GM18505 (cell line): ENCODE measurements at regions not wholly inside any gene's neighbourhood (a gene's known extent, or its start where the extent isn't known, plus 50 kb on each side); places are given as distances from the start of the nearest gene placed in this dataset.
"Not testable (repeated sequence)": the region's sequence is repeated elsewhere in the genome, so short reads cannot be mapped to it uniquely, and the experiment has no call there.

Experiments
- ATAC-seq: cut with Tn5 transposase; IDR thresholded peaks from one replicate; pipeline ENCODE4 v1.9.1; 2021; ENCODE audit not compliant: unreplicated experiment
- POLR2A ChIP-seq: IDR thresholded peaks from 4 replicates; pipeline ENCODE4 v1.6.1; 2011; ENCODE audit warnings: borderline replicate concordance; ENCODE audit not compliant: insufficient read depth, insufficient read length; ENCODE audit errors: extremely low read depth

- no peak for ATAC-seq
- TF ChIP-seq POLR2A = no peak
Observed at GRCh38 chr15:70602834-70603560, 160.4 kb downstream of the UACA start.

GRCh38 chr15:70602281-70602680, 161.1 kb downstream of the UACA start:
- ATAC-seq = no peak
- TF ChIP-seq POLR2A = no peak

DNA sequence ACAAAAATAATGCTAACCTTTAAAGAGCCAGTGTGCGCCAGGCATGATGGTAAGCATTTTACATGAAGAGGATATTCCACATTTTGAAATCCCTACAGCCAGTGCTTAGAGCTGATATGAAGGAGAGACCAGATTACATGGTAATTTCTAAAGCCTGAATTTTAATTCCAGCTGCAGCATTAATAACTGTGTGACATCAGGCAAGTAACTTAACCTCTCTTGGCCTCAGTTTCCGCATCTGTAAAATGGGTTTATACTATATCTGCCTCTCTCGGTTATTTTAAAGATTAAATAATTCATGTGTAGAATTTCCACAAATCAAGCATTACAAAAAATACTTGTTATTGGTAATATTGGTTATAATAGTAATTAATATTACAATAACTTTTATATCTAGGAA, 165.4 kb downstream of the UACA start:
- ATAC-seq = no peak
- TF ChIP-seq POLR2A = no peak

DNA sequence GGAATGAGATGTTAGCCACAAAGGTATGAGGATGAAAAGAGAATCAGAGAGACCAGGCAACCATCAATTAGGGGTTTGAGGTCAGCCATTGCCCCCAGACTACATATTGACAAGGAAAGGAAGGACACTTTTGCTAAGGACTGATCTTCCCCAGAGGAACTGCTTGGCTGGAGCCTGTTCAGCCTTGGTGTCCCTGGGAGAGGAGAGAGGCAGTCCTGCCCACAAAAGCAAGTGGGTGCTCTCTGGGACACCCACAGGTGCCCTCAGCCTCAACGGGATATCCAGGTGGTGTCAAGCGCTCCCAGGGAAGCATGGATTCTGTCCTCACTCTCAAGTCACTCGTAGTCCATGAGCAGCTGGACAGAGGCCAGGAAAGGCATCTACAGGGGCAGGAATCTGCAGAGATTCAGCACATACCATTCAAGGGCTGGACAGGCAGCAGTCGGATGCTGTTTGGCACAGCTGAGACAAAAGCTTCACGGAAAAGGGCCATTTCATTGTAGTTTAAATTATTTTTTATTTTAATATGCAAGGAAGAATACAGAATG, 166.2 kb downstream of the UACA start:
- TF ChIP-seq POLR2A = no peak
- no peak for ATAC-seq

GRCh38 chr15:70596354-70597055, 166.9 kb downstream of the UACA start:
- no peak for ATAC-seq
- no peak for TF ChIP-seq POLR2A

DNA sequence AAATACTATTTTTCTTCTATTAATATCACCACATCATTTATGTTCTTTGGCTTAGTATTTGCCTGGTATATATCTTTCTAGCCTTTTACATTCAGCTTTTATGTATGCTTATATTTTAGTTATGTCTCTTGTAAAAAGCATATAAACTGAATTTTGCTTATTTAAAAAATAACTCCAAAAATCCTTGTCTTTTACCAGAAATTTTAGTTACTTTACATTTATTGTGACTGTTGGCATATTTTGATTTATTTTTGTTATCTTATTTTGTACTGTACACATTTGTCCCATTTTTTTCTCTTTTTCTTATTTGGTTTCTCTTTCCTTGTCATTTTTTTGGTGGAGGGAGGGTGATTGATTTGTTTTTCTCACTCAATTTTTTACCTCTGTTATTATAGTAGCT, 169.6 kb downstream of the UACA start:
- ATAC-seq = no peak
- no peak for TF ChIP-seq POLR2A

GRCh38 chr15:70589728-70590127, 173.6 kb downstream of the UACA start:
- no peak for TF ChIP-seq POLR2A
- no peak for ATAC-seq

- TF ChIP-seq POLR2A = no peak
- ATAC-seq = no peak
Observed at GRCh38 chr15:70589221-70589620, 174.1 kb downstream of the UACA start.

- TF ChIP-seq POLR2A = no peak
- no peak for ATAC-seq
Observed at GRCh38 chr15:70588613-70589012, 174.7 kb downstream of the UACA start.

DNA sequence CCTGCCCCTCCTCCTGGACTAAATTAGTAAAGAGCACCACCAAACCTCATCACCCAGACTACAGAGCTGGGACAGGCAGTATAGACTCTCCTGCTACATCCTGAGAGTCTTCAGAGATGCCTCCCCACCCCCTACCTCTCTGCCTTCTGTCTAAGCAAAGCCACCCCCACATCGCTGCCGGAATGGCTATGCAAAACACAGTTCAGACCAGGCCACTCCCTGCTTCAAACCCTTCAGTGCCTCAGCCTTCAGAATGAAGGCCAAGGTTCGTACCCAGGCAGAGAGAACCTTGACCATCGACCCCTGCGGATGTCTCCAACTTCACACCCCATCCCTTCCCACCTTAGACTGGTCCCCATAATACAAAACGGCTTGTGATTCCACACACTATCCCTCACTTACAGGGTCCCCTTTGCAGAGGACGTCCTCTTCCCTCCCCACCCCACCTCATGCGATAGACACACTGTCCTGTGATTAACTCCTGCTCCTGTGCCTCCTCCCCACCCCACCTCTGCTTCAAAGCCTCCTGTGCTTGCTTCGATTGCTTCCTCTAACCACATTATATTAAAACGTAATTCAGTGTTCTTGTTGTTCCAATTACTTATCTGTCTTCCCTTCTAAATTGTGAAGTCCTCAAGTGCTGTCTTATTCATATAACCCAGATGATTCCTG, 175.3 kb downstream of the UACA start:
- no peak for ATAC-seq
- TF ChIP-seq POLR2A = no peak

DNA sequence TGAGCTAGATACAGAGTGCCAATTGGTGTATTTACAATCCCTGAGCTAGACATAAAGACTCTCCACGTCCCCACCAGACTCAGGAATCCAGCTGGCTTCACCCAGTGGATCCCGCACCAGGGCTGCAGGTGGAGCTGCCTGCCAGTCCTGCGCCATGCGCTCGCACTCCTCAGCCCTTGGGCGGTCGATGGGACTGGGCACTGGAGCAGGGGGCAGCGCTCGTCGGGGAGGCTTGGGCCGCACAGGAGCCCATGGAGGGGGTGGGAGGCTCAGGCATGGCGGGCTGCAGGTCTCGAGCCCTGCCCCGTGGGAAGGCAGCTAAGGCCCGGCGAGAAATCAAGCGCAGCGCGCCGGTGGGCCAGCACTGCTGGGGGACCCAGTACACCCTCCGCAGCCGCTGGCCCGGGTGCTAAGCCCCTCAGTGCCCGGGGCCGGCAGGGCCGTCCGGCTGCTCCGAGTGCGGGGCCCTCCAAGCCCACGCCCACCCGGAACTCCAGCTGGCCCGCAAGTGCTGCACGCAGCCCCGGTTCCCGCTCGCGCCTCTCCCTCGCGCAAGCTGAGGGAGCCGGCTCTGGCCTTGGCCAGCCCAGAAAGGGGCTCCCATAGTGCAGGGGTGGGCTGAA, 176.2 kb downstream of the UACA start:
- ATAC-seq = not testable (repeated sequence)

DNA sequence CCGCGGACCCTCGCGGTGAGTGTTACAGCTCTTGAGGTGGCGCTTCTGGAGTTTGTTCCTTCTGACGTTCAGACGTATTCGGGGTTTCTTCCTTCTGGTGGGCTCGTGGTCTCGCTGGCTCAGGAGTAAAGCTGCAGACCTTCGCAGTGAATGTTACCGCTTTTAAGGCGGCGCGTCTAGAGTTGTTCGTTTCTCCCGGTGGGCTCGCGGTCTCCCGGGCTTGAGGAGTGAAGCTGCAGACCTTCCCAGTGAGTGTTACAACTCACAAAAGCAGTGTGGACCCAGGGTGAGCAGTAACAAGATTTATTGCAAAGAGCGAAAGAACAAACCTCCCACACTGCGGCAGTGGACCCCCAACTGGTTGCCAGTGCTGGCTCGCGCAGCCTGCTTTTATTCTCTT, 177.1 kb downstream of the UACA start:
- ATAC-seq = no peak
- no peak for TF ChIP-seq POLR2A

DNA sequence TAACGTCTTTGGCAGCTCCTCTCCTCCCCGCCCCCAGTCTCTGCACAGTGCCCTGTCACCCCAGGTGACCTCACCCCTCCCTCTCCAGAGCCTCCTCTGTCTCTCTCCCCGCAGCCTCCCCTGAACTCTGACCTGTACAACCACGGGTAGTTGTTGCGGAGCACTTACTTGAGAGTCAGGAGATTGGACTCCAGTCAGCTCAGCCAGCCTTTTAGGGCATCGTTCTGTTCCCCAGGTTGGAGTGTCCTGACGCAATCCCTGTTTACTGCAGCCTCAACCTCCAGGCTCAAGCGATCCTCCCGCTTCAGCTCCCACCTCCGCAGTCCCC, 177.7 kb downstream of the UACA start:
- no peak for ATAC-seq
- no peak for TF ChIP-seq POLR2A
